ENCODE measurements at regions not wholly inside any gene's neighbourhood (a gene's known extent, or its start where the extent isn't known, plus 50 kb on each side); places are given as distances from the start of the nearest gene placed in this dataset.
"Not testable (repeated sequence)": the region's sequence is repeated elsewhere in the genome, so short reads cannot be mapped to it uniquely, and the experiment has no call there.

GRCh38 chr14:34177466-34177865, 226.6 kb upstream of the EGLN3 start:
- no peak for DNase-seq

GRCh38 chr14:34175574-34175973, 224.7 kb upstream of the EGLN3 start:
- no peak for DNase-seq

- no peak for DNase-seq
These were observed 224.1 kb upstream of the EGLN3 start for GRCh38 chr14:34174973-34175372.

DNA sequence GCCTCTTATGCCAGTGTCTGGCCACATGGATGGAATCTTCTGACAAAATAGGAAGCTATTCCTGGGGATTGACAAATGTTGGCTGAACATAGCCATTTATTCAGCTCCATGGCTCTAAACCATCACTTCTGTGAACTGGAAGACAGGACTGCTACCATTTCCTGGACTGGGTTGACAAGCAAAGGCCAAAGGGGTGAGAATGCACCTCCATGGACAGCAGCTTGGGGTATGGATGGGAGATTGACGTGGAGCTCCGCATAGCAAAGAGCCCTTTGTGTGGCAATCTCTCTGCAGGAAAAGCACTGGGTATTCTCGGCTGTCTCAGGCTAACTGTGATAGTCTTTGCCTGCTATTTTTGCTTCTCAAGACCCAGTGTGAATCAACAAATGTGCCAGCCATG, 223.0 kb upstream of the EGLN3 start:
- no peak for DNase-seq

DNA sequence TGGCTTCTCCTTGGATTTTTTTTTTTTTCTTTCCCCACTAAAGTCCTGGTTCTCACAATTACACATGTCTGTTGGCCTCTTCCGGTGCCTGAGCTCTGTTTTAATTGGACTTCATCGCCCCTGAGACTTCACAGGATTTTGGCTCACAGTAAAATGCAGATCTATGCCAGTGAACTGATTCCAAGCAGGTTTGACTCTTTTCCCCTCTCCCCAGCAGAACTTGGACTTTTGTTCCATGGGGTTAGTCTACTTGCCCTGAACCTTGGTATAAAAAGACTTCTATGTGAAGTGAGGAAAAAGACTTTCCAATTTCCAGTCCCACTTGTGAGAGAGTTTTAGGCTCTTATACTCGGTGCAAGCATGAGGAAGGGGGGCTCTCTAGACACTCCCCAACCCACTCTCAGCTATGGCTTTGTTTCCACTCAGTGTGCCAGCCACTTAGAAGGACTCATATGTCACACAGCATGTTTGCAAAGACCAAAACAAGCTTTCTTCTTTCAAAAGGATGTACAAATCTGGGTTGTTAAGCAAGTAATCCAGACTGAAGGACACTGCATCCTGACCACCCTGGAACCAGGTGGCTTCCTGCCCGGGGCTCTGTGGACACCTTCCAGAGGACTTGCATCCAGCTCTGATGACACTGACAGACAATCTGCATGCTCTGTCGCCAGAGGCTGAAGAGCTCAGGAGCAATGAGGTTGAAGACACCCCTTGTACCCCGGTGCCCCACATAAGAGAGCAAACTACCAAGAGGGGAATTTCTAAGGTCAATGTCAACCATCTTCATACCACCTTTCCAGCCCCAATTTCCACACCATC, 221.9 kb upstream of the EGLN3 start:
- DNase-seq = peak in 2 of 3 donors; percentile 55 to 78

DNA sequence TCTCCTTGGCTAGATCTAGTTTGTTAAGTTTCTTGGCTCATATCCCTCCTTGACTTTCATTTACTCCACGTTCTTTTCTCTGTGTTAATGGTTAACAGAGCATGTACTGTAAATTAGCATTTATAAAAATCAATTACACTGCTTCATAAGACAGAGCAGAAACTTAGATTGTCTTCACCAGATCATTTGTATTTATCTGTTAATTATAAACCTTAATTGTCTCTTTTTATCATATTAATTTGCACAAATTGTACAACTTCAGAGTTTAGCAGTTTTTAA, 221.2 kb upstream of the EGLN3 start:
- no peak for DNase-seq

DNA sequence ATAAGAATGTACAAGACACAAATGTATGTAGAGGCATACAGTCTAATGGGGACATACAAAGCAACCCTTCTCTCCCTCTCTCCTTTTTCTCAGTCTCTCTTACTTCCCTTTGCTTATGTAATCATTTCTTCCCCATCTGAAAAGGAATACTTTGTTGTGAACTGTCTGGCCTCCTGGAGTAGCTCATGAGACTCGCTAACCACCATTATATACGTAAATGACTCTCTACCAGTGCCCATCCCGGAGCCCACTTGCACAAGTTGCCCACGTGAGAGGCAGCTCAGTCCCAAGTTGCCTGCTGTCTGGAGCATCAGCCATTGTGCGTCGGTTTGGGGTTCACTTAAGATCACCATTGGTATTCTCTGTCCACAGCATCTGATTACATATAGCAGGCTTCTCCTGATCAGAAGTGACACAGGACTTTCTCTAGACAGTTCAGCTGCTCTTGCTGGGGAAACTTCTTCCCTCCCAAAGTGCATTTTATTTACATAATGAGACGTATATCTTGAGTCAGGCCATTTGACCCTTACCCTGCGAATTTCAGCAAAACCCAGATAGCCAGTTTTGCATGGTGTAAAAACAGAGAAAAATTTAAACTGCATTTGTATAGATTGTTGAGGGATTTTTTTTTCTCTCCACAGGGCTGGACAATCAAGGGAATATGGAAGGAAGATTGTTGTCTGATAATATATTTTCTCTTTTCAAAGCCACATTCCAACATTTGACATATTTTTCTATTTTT, 220.7 kb upstream of the EGLN3 start:
- DNase-seq = peak in 1 of 3 donors; percentile 55

DNA sequence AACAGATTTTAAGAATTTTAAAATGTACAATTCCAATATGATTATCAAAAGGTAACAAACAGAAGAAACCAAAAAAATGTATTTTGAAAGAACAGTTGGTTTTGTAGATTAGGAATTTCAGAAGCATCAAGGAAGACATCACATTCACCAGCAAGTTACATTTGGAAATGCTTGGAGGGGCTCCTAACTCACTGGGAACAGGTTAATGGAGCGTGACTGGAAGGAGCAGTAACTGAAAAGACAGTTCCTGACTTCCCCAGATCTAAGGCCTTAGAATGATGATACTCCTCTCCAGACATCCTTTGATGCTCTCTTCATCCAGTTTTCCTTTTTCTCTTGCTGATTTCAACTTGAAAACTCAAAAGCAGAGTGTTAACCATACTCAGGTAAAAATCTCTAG, 220.0 kb upstream of the EGLN3 start:
- DNase-seq = no peak

GRCh38 chr14:34169561-34169960, 218.7 kb upstream of the EGLN3 start:
- no peak for DNase-seq

GRCh38 chr14:34168656-34169055, 217.8 kb upstream of the EGLN3 start:
- no peak for DNase-seq

GRCh38 chr14:34165847-34166350, 215.0 kb upstream of the EGLN3 start:
- DNase-seq = no peak

GRCh38 chr14:34164162-34164864, 213.4 kb upstream of the EGLN3 start:
- no peak for DNase-seq

DNA sequence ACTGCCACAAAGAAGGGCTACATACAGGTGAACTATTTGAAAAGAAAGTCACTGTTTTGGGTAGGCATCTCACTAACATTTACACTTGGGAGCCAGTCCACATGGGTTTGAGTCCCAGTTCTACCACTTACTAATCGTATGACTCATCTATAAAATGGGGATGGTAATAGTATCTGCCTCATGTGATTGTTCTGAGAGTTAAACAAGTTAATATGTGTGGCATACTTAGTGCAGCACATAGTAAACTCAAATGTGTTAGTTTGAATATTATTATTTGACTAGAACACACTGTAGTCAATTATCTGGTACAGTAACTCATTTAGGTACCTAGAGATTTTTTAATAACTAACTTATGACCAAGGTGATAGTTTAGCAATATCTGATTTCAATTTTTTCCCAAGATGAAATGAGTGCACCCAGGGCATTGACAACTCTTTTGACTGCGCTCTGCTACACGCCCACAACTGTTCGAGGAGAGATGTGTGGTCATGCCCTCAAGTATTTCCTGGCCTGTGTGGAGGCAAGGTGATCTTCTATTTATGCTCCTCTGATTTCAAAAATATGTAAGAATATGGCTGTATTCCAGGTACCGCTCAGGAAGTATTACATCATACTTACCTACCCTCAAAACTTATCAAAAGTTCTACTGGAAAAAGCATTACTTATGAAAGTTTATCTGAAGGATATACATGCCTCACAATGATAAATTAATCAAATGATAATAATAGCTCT, 210.6 kb upstream of the EGLN3 start:
- DNase-seq = no peak

- DNase-seq = no peak
These were observed 209.7 kb upstream of the EGLN3 start for GRCh38 chr14:34160619-34161018.

DNA sequence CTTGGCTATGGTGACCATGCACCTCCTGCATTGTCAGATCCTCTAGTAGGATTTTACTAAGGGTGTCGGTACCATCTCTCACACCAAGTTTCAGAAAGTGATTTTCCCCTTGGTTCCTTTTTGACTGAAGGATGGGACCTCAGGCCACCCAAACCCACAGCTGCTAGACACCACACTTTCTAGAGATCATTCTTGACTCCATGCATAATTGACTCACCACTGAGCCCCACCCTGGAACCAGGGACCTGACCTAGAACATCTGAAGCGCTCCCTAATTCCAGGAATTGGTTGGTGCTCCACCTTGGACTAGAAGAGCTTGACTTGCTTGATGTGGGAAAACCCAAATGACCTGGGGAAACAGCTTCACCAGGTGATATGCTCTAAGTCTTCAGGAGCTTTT, 206.8 kb upstream of the EGLN3 start:
- DNase-seq = no peak

DNA sequence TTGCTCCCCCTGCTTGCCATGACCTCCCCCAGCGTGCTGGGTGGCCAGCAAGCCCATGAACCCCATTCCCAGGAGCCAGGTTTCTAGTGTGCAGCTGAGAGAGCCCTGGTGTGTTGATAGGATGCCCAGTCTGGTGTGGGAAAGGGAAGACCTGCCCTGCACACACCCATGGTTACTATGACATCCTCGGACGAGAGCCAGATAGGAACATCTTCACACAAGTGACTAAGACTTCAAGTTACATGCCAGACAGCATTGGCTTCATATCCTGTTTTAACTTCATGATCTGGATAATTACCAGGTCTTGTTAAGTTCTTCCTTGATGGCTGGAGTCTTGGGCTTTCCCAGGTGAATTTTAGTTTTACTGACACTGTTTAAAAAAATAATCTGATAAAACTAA, 196.6 kb upstream of the EGLN3 start:
- DNase-seq = no peak

DNA sequence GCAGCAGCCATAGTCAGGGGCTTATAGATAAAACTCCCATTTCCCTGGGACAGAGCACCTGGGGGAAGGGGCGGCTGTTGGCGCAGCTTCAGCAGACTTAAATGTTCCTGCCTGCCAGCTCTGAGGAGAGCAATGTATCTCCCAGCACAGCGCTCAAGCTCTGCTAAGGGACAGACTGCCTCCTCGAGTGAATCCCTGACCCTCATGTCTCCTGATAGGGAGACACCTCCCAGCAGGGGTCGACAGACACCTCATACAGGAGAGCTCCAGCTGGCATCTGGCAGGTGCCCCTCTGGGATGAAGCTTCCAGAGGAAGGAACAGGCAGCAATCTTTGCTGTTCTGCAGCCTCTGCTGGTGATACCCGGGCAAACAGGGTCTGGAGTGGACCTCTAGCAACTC, 189.3 kb upstream of the EGLN3 start:
- not testable (repeated sequence) for DNase-seq

GRCh38 chr14:34139160-34140121, 188.6 kb upstream of the EGLN3 start:
- peak; percentile 30 to 70 (median 55) for DNase-seq

DNA sequence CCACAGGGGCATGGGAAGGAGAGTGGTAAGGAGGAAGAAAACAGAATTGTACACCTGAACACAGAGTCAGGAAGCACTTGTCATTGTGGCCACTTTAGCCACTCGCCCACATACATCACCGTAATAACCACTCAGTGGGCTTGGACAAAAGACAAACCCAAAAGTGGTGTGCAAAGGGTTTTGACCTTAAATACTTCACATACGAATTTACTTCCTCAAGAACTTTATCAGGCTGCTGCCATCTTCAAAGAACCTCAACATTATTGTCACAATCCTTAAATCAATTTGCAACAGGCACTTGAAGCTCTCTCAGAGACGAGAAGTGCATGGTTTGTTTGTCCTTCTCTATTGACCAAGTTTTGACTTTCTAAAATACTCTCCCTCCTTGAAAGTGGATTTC, 187.3 kb upstream of the EGLN3 start:
- DNase-seq = no peak

- DNase-seq = no peak
These were observed 186.3 kb upstream of the EGLN3 start for GRCh38 chr14:34137001-34137745.
